ENCODE measurements at regions not wholly inside any gene's neighbourhood (a gene's known extent, or its start where the extent isn't known, plus 50 kb on each side); places are given as distances from the start of the nearest gene placed in this dataset.
A peak's percentile ranks its signal among the peaks of the same experiment; 100 is the strongest.

GRCh38 chr6:140041571-140042332 is 667.3 kb upstream of the CITED2 start:
- 80% methylated on average over 1 of the region's 1 CpG for WGBS (ENCODE audit: insufficient coverage)
- Histone ChIP-seq H3K27ac (ENCODE audit: low read depth, low read length) (no peak overlapping the region), H3K4me1 (ENCODE audit: control insufficient read depth, insufficient read depth, low read length) (no peaks in the 10 kb centered on the region), H3K9me3 (ENCODE audit: control insufficient read depth, insufficient read depth, low read length) (no peaks in the 10 kb centered on the region), H3K36me3 (ENCODE audit: control insufficient read depth, insufficient read depth, low read length) (no peaks in the 10 kb centered on the region), H3K4me3 (ENCODE audit: low read depth, low read length) (no peak overlapping the region), H3K27me3 (ENCODE audit: control insufficient read depth, insufficient read depth, low read length) (no peaks in the 10 kb centered on the region)
- DNase-seq (ENCODE audit: low read depth in 4 of 6, low spot score in 6 of 6): peak in 1 of 6 donors; percentile 15

GRCh38 chr6:140041056-140041455 is 666.6 kb upstream of the CITED2 start:
- DNase-seq (ENCODE audit: low read depth in 4 of 6, low spot score in 6 of 6): no peak
- no peak overlapping the region for H3K4me3 ChIP-seq (ENCODE audit: low read depth, low read length)
- no peaks in the 10 kb centered on the region for H3K9me3 ChIP-seq (ENCODE audit: control insufficient read depth, insufficient read depth, low read length)
- H3K27me3 ChIP-seq (ENCODE audit: control insufficient read depth, insufficient read depth, low read length): no peaks in the 10 kb centered on the region
- no peaks in the 10 kb centered on the region for H3K4me1 ChIP-seq (ENCODE audit: control insufficient read depth, insufficient read depth, low read length)
- H3K27ac ChIP-seq (ENCODE audit: low read depth, low read length): no peak overlapping the region
- H3K36me3 ChIP-seq (ENCODE audit: control insufficient read depth, insufficient read depth, low read length): no peaks in the 10 kb centered on the region

GRCh38 chr6:140040396-140040795 is 665.9 kb upstream of the CITED2 start:
- Histone ChIP-seq H3K27me3 (ENCODE audit: control insufficient read depth, insufficient read depth, low read length) (no peaks in the 10 kb centered on the region), H3K27ac (ENCODE audit: low read depth, low read length) (no peak overlapping the region), H3K9me3 (ENCODE audit: control insufficient read depth, insufficient read depth, low read length) (no peaks in the 10 kb centered on the region), H3K4me3 (ENCODE audit: low read depth, low read length) (no peak overlapping the region), H3K36me3 (ENCODE audit: control insufficient read depth, insufficient read depth, low read length) (no peaks in the 10 kb centered on the region), H3K4me1 (ENCODE audit: control insufficient read depth, insufficient read depth, low read length) (no peaks in the 10 kb centered on the region)
- WGBS (ENCODE audit: insufficient coverage): no CpG with 5 or more reads among the region's 1 CpG
- no peak for DNase-seq (ENCODE audit: low read depth in 4 of 6, low spot score in 6 of 6)

GRCh38 chr6:140039364-140039763 is 664.9 kb upstream of the CITED2 start:
- Histone ChIP-seq H3K27me3 (ENCODE audit: control insufficient read depth, insufficient read depth, low read length) (no peaks in the 10 kb centered on the region), H3K36me3 (ENCODE audit: control insufficient read depth, insufficient read depth, low read length) (no peaks in the 10 kb centered on the region), H3K4me3 (ENCODE audit: low read depth, low read length) (no peak overlapping the region), H3K9me3 (ENCODE audit: control insufficient read depth, insufficient read depth, low read length) (no peaks in the 10 kb centered on the region), H3K27ac (ENCODE audit: low read depth, low read length) (no peak overlapping the region), H3K4me1 (ENCODE audit: control insufficient read depth, insufficient read depth, low read length) (no peaks in the 10 kb centered on the region)
- WGBS (ENCODE audit: insufficient coverage): no CpG with 5 or more reads among the region's 2 CpGs
- DNase-seq (ENCODE audit: low read depth in 4 of 6, low spot score in 6 of 6): no peak

- 100% methylated on average over 2 of the region's 3 CpGs for WGBS (ENCODE audit: insufficient coverage)
- Histone ChIP-seq H3K36me3 (ENCODE audit: control insufficient read depth, insufficient read depth, low read length) (no peaks in the 10 kb centered on the region), H3K4me1 (ENCODE audit: control insufficient read depth, insufficient read depth, low read length) (no peaks in the 10 kb centered on the region), H3K4me3 (ENCODE audit: low read depth, low read length) (no peak overlapping the region), H3K27ac (ENCODE audit: low read depth, low read length) (no peak overlapping the region), H3K9me3 (ENCODE audit: control insufficient read depth, insufficient read depth, low read length) (no peaks in the 10 kb centered on the region), H3K27me3 (ENCODE audit: control insufficient read depth, insufficient read depth, low read length) (no peaks in the 10 kb centered on the region)
- no peak for DNase-seq (ENCODE audit: low read depth in 4 of 6, low spot score in 6 of 6)
These were observed 661.7 kb upstream of the CITED2 start for GRCh38 chr6:140036196-140036595.

- no peak for DNase-seq (ENCODE audit: low read depth in 4 of 6, low spot score in 6 of 6)
- no peaks in the 10 kb centered on the region for H3K36me3 ChIP-seq (ENCODE audit: control insufficient read depth, insufficient read depth, low read length)
- no peaks in the 10 kb centered on the region for H3K27me3 ChIP-seq (ENCODE audit: control insufficient read depth, insufficient read depth, low read length)
- H3K4me3 ChIP-seq (ENCODE audit: low read depth, low read length): no peak overlapping the region
- H3K27ac ChIP-seq (ENCODE audit: low read depth, low read length): no peak overlapping the region
- no peaks in the 10 kb centered on the region for H3K4me1 ChIP-seq (ENCODE audit: control insufficient read depth, insufficient read depth, low read length)
- no peaks in the 10 kb centered on the region for H3K9me3 ChIP-seq (ENCODE audit: control insufficient read depth, insufficient read depth, low read length)
- 94% methylated on average over 2 of the region's 2 CpGs for WGBS (ENCODE audit: insufficient coverage)
These were observed 657.7 kb upstream of the CITED2 start for GRCh38 chr6:140032189-140032588.

- Histone ChIP-seq H3K27me3 (ENCODE audit: control insufficient read depth, insufficient read depth, low read length) (no peaks in the 10 kb centered on the region), H3K4me1 (ENCODE audit: control insufficient read depth, insufficient read depth, low read length) (no peaks in the 10 kb centered on the region), H3K9me3 (ENCODE audit: control insufficient read depth, insufficient read depth, low read length) (no peaks in the 10 kb centered on the region), H3K4me3 (ENCODE audit: low read depth, low read length) (no peak overlapping the region), H3K36me3 (ENCODE audit: control insufficient read depth, insufficient read depth, low read length) (no peaks in the 10 kb centered on the region), H3K27ac (ENCODE audit: low read depth, low read length) (no peak overlapping the region)
- no peak for DNase-seq (ENCODE audit: low read depth in 4 of 6, low spot score in 6 of 6)
- WGBS (ENCODE audit: insufficient coverage): no CpG with 5 or more reads among the region's 3 CpGs
These were observed 655.1 kb upstream of the CITED2 start for GRCh38 chr6:140029551-140029950.

- Histone ChIP-seq H3K4me1 (ENCODE audit: control insufficient read depth, insufficient read depth, low read length) (no peaks in the 10 kb centered on the region), H3K36me3 (ENCODE audit: control insufficient read depth, insufficient read depth, low read length) (no peaks in the 10 kb centered on the region), H3K27me3 (ENCODE audit: control insufficient read depth, insufficient read depth, low read length) (no peaks in the 10 kb centered on the region), H3K4me3 (ENCODE audit: low read depth, low read length) (no peak overlapping the region), H3K9me3 (ENCODE audit: control insufficient read depth, insufficient read depth, low read length) (no peaks in the 10 kb centered on the region), H3K27ac (ENCODE audit: low read depth, low read length) (no peak overlapping the region)
- DNase-seq (ENCODE audit: low read depth in 4 of 6, low spot score in 6 of 6): no peak
- no CpG with 5 or more reads among the region's 2 CpGs for WGBS (ENCODE audit: insufficient coverage)
These were observed 652.8 kb upstream of the CITED2 start for GRCh38 chr6:140027219-140027618.

GRCh38 chr6:140026546-140026945 is 652.1 kb upstream of the CITED2 start:
- H3K4me3 ChIP-seq (ENCODE audit: low read depth, low read length): no peak overlapping the region
- H3K9me3 ChIP-seq (ENCODE audit: control insufficient read depth, insufficient read depth, low read length): no peaks in the 10 kb centered on the region
- no peak overlapping the region for H3K27ac ChIP-seq (ENCODE audit: low read depth, low read length)
- DNase-seq (ENCODE audit: low read depth in 4 of 6, low spot score in 6 of 6): peak in 1 of 6 donors; percentile 43
- H3K4me1 ChIP-seq (ENCODE audit: control insufficient read depth, insufficient read depth, low read length): no peaks in the 10 kb centered on the region
- H3K27me3 ChIP-seq (ENCODE audit: control insufficient read depth, insufficient read depth, low read length): no peaks in the 10 kb centered on the region
- no peaks in the 10 kb centered on the region for H3K36me3 ChIP-seq (ENCODE audit: control insufficient read depth, insufficient read depth, low read length)

- Histone ChIP-seq H3K27me3 (ENCODE audit: control insufficient read depth, insufficient read depth, low read length) (no peaks in the 10 kb centered on the region), H3K36me3 (ENCODE audit: control insufficient read depth, insufficient read depth, low read length) (no peaks in the 10 kb centered on the region), H3K4me3 (ENCODE audit: low read depth, low read length) (no peak overlapping the region), H3K4me1 (ENCODE audit: control insufficient read depth, insufficient read depth, low read length) (no peaks in the 10 kb centered on the region), H3K27ac (ENCODE audit: low read depth, low read length) (no peak overlapping the region), H3K9me3 (ENCODE audit: control insufficient read depth, insufficient read depth, low read length) (peaks cover 5% of the 10 kb centered on the region)
- DNase-seq (ENCODE audit: low read depth in 4 of 6, low spot score in 6 of 6): no peak
- no CpG with 5 or more reads among the region's 1 CpG for WGBS (ENCODE audit: insufficient coverage)
These were observed 650.7 kb upstream of the CITED2 start for GRCh38 chr6:140025171-140025570.
